ENCODE measurements at regions not wholly inside any gene's neighbourhood (a gene's known extent, or its start where the extent isn't known, plus 50 kb on each side); places are given as distances from the start of the nearest gene placed in this dataset.
A peak's percentile ranks its signal among the peaks of the same experiment; 100 is the strongest.
"Not testable (repeated sequence)": the region's sequence is repeated elsewhere in the genome, so short reads cannot be mapped to it uniquely, and the experiment has no call there.

GRCh38 chr7:113752289-113752688, 166.5 kb downstream of the PPP1R3A start:
- TF ChIP-seq CTCF (IDR thresholded peaks at IDR 0.05): no peak
- no peak for TF ChIP-seq POLR2A (IDR thresholded peaks at IDR 0.05)
- Histone ChIP-seq H3K27me3 (no peaks in the 10 kb centered on the region), H3K27ac (no peak overlapping the region), H3K4me1 (peaks cover 0 to 4% (median 0%) of the 10 kb centered on the region in 4 donors), H3K36me3 (no peaks in the 10 kb centered on the region), H3K4me3 (no peak overlapping the region), H3K9me3 (no peaks in the 10 kb centered on the region)
- no peak for DNase-seq
- peak in 1 of 4 donors; percentile 15 for ATAC-seq
- intact Hi-C loops (cut with DNase I): no loop called here
- 49% methylated on average over 2 of the region's 2 CpGs for WGBS (ENCODE audit: insufficient coverage, low coverage, low lambda C conversion rate, missing lambda C conversion rate)

DNA sequence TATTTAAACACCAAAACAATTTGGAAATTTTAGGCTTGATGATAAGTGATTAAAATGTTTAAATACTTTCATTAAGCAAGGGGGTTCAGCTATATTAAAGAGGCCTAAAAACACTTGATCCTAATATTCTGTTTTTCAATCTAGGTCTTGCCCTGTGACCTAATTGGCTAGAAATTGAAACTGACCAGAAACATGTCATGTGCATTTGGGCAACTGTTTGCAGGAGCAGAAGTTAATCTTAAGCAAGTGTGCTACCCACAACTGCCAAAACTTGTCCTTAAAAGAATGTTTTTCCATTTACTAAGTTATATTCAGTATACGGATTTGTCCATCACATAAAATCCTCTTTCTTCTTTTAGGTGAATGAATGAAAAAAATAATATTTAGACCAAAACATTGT, 167.3 kb downstream of the PPP1R3A start:
- intact Hi-C loops (cut with DNase I): no loop called here
- 21% methylated on average over 1 of the region's 1 CpG for WGBS (ENCODE audit: insufficient coverage, low coverage, low lambda C conversion rate, missing lambda C conversion rate)
- H3K27ac ChIP-seq: no peak overlapping the region
- H3K4me1 ChIP-seq: peaks cover 0 to 4% (median 0%) of the 10 kb centered on the region in 4 donors
- no peak for DNase-seq
- peak in 3 of 4 donors; percentile 45 to 75 (median 68) for ATAC-seq
- no peaks in the 10 kb centered on the region for H3K36me3 ChIP-seq
- no peak overlapping the region for H3K4me3 ChIP-seq
- TF ChIP-seq CTCF (IDR thresholded peaks at IDR 0.05): no peak
- TF ChIP-seq POLR2A (IDR thresholded peaks at IDR 0.05): no peak
- H3K9me3 ChIP-seq: no peaks in the 10 kb centered on the region
- H3K27me3 ChIP-seq: no peaks in the 10 kb centered on the region

GRCh38 chr7:113748385-113748784, 170.4 kb downstream of the PPP1R3A start:
- H3K9me3 ChIP-seq; H3K27ac ChIP-seq; H3K27me3 ChIP-seq; DNase-seq; H3K36me3 ChIP-seq; H3K4me3 ChIP-seq; ATAC-seq; intact Hi-C loops (cut with DNase I); H3K4me1 ChIP-seq: not testable (repeated sequence)
- WGBS (ENCODE audit: insufficient coverage, low coverage, low lambda C conversion rate, missing lambda C conversion rate): 82% methylated on average over 3 of the region's 5 CpGs

DNA sequence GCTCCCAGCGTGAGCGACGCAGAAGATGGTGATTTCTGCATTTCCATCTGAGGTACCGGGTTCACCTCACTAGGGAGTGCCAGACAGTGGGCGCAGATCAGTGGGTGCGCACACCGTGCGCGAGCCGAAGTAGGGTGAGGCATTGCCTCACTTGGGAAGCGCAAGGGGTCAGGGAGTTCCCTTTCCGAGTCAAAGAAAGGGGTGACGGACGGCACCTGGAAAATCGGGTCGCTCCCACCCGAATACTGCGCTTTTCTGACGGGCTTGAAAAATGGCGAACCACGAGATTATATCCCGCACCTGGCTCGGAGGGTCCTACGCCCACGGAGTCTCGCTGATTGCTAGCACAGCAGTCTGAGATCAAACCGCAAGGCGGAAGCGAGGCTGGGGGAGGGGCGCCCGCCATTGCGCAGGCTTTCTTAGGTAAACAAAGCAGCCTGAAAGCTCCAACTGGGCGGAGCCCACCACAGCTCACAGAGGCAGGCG, 175.8 kb downstream of the PPP1R3A start:
- H3K4me1 ChIP-seq; H3K27me3 ChIP-seq; intact Hi-C loops (cut with DNase I); ATAC-seq; H3K27ac ChIP-seq; DNase-seq; H3K36me3 ChIP-seq; H3K9me3 ChIP-seq; H3K4me3 ChIP-seq: not testable (repeated sequence)
- WGBS (ENCODE audit: insufficient coverage, low coverage, low lambda C conversion rate, missing lambda C conversion rate): 82% methylated on average over 13 of the region's 34 CpGs

DNA sequence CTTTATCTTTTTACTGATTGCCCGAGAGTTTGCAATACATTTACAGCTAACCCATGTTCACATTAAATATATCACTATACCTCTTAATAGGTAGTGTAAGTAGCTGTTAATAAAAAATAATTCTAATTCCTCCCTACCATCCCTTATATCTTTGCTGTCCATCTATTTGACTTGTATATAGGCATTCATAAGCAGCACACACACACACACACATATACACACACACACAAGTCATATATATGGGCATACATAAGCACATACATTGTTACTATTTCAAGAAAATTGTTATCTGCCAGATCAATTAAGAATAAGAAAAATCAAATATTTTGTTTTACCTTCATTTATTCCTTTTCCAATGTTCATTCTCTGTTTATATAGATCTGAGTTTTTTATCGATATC, 176.4 kb downstream of the PPP1R3A start:
- intact Hi-C loops (cut with DNase I): no loop called here
- no peaks in the 10 kb centered on the region for H3K9me3 ChIP-seq
- WGBS (ENCODE audit: insufficient coverage, low coverage, low lambda C conversion rate, missing lambda C conversion rate): 65% methylated on average over 2 of the region's 2 CpGs
- no peak for ATAC-seq
- H3K36me3 ChIP-seq: no peaks in the 10 kb centered on the region
- DNase-seq: no peak
- no peak overlapping the region for H3K27ac ChIP-seq
- H3K27me3 ChIP-seq: no peaks in the 10 kb centered on the region
- no peak overlapping the region for H3K4me3 ChIP-seq
- no peaks in the 10 kb centered on the region for H3K4me1 ChIP-seq
- TF ChIP-seq CTCF (IDR thresholded peaks at IDR 0.05) (no peak), POLR2A (IDR thresholded peaks at IDR 0.05) (no peak)

DNA sequence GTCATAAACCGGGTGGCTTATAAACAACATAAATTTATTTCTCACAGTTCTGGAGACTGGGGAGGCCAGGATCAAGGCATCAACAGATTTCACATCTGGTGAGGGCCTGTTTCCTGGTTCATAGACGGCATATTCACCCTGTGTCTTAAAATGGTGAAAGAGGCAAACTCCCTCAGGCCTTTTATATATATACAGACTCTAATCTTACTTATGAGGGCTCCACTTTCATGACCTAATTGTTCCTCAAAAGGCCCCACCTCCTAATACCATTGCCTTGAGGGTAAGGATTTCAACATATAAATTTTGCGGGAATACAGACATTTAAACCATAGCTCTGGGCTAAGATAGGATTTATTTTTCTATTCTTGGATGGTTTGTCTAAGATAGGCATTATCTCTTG, 187.2 kb downstream of the PPP1R3A start:
- no peak for TF ChIP-seq CTCF (IDR thresholded peaks at IDR 0.05)
- no peak for TF ChIP-seq POLR2A (IDR thresholded peaks at IDR 0.05)

More for the DNA sequence above, 187.2 kb downstream of the PPP1R3A start:
- Histone ChIP-seq H3K27me3 (no peaks in the 10 kb centered on the region), H3K4me3 (no peak overlapping the region), H3K27ac (no peak overlapping the region), H3K9me3 (no peaks in the 10 kb centered on the region), H3K4me1 (no peaks in the 10 kb centered on the region), H3K36me3 (no peaks in the 10 kb centered on the region)
- WGBS (ENCODE audit: insufficient coverage, low coverage, low lambda C conversion rate, missing lambda C conversion rate): 57% methylated on average over 3 of the region's 3 CpGs
- DNase-seq (no peak), ATAC-seq (no peak)
- intact Hi-C loops (cut with DNase I): no loop called here
